22Rv1 (cell line): ENCODE measurements at regions not wholly inside any gene's neighbourhood (a gene's known extent, or its start where the extent isn't known, plus 50 kb on each side); places are given as distances from the start of the nearest gene placed in this dataset.

ENCODE experiments used
- ZFX ChIP-seq: fragments of 450-650 bp; IDR thresholded peaks from 2 replicates; pipeline ENCODE4 v1.6.1; 2017; ENCODE audit warnings: antibody characterized with exemption, borderline replicate concordance
- TF ChIP-seq, protein P1 (sequence below): fragments of 450-650 bp; IDR thresholded peaks from 2 replicates; pipeline ENCODE4 v1.5.1; 2017; ENCODE audit warnings: mild to moderate bottlenecking

DNA sequence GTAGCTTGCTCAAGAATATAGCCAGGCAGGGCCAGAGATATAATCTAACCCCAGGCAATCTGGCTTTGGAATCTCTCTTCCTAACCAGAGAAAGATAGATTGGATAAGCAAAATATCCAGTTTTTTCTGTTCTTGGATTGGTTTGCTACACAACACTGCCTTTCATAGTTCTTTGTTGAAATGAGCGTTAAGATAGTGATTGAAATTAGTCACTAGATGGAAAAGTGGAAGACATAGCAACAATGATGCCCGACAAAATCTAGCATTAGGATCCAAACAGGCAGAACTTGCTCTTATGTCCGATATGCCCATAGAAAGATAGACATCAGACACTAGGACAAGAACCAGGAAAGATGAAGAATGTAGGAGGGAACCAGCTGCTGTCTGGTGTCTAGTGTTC, 77.3 kb upstream of the COL8A1 start:
- TF ChIP-seq, protein P1, sequence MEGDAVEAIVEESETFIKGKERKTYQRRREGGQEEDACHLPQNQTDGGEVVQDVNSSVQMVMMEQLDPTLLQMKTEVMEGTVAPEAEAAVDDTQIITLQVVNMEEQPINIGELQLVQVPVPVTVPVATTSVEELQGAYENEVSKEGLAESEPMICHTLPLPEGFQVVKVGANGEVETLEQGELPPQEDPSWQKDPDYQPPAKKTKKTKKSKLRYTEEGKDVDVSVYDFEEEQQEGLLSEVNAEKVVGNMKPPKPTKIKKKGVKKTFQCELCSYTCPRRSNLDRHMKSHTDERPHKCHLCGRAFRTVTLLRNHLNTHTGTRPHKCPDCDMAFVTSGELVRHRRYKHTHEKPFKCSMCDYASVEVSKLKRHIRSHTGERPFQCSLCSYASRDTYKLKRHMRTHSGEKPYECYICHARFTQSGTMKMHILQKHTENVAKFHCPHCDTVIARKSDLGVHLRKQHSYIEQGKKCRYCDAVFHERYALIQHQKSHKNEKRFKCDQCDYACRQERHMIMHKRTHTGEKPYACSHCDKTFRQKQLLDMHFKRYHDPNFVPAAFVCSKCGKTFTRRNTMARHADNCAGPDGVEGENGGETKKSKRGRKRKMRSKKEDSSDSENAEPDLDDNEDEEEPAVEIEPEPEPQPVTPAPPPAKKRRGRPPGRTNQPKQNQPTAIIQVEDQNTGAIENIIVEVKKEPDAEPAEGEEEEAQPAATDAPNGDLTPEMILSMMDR = no peak
- no peak for TF ChIP-seq ZFX
